NCI-H2029 treated with DMSO at 0.1 percent for 48 hours (cell line): ENCODE measurements at regions not wholly inside any gene's neighbourhood (a gene's known extent, or its start where the extent isn't known, plus 50 kb on each side); places are given as distances from the start of the nearest gene placed in this dataset.

Experiments
- DNase-seq: peaks from one replicate; lab custom pipeline; 2025; lab: John Stamatoyannopoulos, UW

DNA sequence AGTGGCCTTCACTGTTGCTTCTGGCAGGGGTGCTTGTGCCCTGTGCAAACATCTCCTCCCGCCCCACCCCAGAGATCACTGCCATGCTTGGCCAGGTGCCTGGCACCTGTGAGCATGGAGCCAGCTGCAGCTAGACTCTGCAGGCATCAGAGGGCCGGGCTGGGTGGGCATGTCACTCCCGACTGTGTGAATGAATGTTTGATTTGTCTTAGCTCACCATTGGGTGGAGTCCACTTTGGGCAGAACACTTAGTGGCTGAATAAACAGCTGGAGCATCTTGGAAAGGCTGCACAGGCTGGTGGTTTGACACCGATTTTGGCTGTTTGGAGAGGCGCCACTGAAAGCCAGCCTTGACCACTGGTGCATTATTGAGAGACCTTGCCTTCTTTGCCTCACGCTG, 267.3 kb downstream of the DLEU7 start:
- peak; percentile 74 for DNase-seq

- DNase-seq, result no peak
These were observed 265.7 kb downstream of the DLEU7 start for GRCh38 chr13:50577806-50578205.

DNA sequence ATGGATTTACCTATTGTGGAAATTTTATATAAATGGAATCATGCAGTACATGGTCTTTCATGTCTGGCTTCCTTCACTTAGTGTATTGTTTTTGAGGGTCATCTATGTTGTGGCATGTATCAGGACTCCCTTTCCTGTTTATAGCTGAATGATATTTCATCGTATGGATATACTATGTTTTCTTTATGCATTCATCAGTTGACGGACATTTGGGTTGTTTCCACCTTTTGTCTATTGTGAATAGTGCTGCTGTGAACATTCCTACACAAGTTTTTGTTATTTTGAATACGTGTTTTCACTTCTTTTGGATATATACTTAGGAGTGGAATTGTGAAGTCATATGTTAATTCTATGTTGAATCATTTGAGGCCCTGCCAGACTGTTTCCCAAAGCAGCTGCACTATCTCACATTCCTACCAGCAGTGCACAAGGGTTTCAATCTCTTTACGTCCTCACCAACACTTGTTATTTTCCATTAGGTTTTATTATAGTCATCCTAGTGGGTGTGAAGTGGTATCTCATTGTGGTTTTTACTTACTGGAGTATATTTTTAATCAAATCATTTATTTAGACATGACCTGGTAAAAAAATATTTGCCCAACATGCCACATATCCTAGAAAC, 262.7 kb downstream of the DLEU7 start:
- no peak for DNase-seq

GRCh38 chr13:50581586-50582196, 261.8 kb downstream of the DLEU7 start:
- DNase-seq, result no peak

GRCh38 chr13:50584856-50585580, 258.5 kb downstream of the DLEU7 start:
- DNase-seq, result no peak

DNA sequence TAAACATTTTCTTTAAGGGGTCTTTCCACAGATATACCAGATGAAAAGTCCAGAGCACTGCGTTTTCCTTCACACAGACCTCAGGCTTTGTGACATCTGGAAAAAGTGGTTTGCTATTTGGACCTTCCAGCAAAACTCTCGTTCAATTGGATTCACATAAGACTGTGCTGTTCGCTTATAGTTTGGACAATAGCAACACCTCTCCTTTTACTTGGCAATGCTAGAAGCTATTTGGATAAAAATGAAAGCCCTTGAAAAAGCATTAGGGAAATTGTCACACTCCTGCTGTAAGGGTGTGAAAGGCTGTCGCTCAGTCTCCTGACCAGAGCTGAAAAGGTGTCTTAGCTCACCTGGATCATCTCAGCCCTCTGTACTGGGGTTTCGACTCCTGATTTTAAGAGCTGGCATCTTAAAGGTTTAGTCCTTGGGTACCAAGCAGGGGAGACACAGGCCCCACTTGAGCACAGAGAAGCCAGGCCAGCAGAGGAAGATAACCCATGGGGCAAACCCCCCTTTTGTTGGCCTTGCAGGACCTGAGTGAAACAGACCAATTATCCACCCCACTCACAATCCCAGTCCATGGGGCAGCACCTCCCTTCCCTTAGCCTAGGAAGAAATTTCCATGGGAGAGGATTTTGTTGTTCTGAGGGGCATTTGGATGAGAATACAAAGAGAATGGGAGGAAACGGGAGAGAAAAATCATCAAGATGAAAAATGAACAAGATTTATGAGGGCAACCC, 257.6 kb downstream of the DLEU7 start:
- no peak for DNase-seq

GRCh38 chr13:50586414-50587083, 256.9 kb downstream of the DLEU7 start:
- DNase-seq, result no peak

- DNase-seq, result no peak
These were observed 256.4 kb downstream of the DLEU7 start for GRCh38 chr13:50587115-50587514.

GRCh38 chr13:50587645-50588373, 255.7 kb downstream of the DLEU7 start:
- no peak for DNase-seq

- no peak for DNase-seq
These were observed 254.9 kb downstream of the DLEU7 start for GRCh38 chr13:50588491-50589130.

DNA sequence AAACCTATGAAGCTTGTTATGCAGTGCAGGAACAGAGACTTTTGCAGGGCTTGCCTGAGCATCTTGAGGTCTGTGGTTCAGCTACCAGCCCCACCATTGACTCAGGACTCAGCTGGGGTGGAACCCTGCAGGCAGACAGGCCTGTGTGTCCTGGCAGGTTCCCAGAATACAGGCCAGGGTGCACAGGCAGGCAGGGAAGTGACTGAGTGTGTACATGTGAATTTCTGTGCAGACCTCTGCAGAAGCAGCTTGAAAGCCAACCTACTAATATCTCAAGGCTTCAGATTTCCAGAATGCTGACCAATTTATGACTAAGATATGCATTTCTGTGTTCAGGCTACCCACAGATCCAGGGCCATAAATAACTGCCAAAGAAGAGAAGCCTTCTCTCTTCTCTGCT, 254.4 kb downstream of the DLEU7 start:
- DNase-seq, result no peak

GRCh38 chr13:50589651-50590054, 253.8 kb downstream of the DLEU7 start:
- no peak for DNase-seq

DNA sequence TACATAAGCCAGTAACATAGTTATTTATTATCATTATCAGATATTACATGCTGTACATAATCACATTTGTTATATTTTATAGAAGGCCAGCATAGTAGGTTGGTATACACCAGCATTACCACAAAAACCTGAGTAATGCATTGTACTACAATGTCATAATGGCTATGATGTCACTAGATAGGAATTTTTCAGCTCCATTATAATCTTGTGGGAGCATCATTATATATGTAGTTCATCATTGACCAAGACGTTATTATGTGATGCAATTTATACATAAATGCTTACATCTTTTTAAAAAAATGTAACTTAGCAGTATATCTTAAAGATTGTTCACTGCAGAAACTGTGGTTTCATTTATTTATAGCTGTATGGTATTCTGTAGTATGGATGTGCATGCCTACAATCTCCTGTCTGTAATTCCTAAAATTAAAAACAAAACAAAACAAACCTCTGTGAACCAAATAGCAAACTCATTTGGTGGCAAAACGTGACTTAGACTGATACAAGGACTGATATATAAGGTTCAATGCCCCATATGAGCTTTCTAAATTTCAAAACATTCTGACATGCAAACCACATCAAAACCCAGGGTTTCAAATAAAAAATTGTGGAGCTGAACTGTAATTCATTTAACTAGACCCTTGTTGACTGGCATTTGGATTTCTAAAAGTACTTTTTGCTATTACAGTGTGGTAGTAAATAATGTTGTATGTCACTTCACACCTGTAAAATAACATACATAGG, 250.9 kb downstream of the DLEU7 start:
- no peak for DNase-seq

DNA sequence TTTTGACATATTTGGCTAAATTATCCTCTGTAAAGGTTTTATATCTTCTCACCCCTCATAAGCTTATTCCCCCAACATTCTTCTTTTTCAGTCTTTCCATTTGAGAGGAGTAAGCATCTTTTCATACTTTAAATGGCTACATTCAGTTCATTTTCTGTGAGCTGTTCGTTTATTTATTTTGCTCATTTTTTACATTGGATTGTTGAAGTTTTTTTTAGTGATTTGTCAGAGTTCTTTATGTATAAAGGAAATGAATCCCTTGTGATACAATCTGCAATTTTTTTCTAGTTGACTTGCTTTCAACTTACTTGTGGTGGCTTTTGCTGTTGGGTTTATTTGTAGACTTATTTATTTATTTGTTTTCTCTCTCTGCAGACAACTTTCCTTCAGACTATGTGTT, 250.3 kb downstream of the DLEU7 start:
- no peak for DNase-seq

DNA sequence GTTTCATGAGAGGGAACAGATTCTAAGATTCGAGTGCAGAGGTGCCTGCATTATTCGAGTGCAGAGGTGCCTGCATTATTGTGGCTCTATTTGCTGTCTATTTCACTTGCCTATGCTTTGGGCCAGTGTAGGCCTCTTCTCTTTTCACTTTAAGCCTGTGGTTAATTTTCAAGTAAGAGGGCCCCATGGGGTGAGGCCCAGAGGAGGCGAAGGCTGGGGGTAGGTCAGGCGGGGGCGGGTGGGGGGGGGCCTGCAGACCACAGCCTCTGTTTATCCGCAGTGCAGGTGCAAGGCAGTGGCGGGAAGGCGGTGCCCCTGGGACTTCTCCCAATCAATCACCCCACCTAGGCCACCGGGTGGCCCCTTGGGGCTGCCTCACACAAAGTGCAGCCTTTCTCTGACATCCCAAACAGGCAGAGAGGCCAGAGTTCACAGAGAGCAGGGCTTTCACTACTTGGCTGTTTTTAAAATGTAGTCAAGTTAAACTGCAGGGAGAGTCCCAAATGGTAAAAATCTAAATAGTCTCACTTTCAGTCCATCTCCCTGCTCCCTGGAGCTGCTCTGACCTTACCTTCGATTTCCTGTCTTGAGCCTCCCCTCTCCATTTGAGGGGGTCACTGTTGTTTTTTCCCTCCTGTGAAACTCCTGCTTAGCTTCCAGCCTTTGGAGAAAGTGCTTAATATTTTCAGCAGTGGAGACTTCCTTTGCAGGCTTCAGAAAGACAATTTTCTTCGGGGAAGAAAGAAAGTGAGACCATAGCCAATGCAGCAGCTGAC, 249.0 kb downstream of the DLEU7 start:
- DNase-seq, result no peak

DNA sequence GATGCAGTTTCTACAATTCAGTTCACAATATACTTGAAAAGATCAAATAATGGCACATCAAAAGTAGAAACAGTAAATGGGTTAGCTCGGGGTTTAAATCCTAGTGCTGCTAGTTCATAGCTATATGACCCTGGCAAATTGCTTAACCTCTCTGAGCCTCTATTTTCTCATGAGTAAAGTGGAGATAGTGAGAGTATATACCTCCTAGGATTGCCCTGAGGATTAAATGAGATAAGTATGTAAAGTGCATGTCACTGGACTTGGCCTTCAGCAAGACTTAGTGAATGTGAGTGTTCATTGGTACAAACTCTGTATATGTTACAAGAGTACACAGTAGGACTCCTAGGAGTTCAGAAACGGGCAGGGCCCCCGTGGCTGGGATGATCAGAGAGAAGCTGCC, 248.3 kb downstream of the DLEU7 start:
- DNase-seq, result no peak

- no peak for DNase-seq
These were observed 247.3 kb downstream of the DLEU7 start for GRCh38 chr13:50596156-50596555.

DNA sequence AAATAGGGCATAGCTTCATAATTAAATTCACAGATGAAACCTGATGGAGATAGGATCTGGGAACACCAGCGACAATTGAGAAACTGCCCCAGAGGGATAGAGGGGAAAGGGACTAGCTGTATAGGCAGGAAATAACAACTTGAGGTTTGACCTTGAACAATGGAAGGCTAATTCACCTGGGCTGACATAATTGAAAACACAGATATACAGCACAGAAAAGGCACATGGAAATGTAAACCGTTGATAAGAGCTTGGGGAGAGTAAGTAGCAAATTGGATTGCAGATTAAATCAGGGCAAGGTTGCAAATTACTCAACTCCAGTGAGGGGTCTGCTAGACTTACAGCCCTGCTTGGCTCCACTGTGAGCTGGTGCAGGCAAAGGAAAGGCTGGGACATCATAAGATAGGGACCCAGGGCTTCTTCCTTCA, 246.7 kb downstream of the DLEU7 start:
- DNase-seq, result no peak

DNA sequence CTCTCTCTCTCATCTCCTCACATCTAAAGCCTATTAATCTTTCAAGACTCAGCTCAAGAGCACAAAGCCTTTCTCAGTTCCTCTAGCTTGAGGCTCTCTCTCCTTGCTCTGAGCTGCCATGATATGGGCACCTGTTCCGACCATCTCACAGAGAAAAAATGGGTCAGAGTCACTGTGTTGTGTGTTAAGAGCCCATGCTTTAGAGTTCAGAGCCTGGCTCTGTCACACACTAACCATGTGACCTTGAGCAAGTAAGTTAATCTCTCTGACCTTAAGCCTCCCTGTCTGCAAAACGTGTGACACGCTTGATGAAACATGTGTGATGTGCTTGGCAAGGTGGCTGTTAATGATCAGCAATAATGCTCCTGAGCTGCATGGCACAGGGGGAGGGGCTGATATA, 245.2 kb downstream of the DLEU7 start:
- DNase-seq, result no peak
